Activated T-helper 2 cell treated with anti-CD3 and anti-CD28 coated beads, Interferon-gamma antibody, Interleukin-2, Interleukin-4, amounts not matched to agents 10 μg/mL and 5 μg/mL and 100 μg/mL, durations not matched to agents 14 hours and 24 hours and 36 hours (primary cell): ENCODE measurements at regions not wholly inside any gene's neighbourhood (a gene's known extent, or its start where the extent isn't known, plus 50 kb on each side); places are given as distances from the start of the nearest gene placed in this dataset.

Experiments
- DNase-seq: peaks from one replicate; pipeline ENCODE4 v3.0.0; 2021; ENCODE audit warnings: low spot score
- H3K27ac Mint-ChIP-seq: one replicate; pipeline ENCODE4 v1.8.0; 2021; ENCODE audit warnings: mixed read lengths
- H3K27me3 Mint-ChIP-seq: one replicate; pipeline ENCODE4 v1.8.0; 2021; ENCODE audit warnings: low read depth, mixed read lengths
- H3K36me3 Mint-ChIP-seq: one replicate; pipeline ENCODE4 v1.8.0; 2021; ENCODE audit warnings: low read depth, mixed read lengths
- H3K4me1 Mint-ChIP-seq: one replicate; pipeline ENCODE4 v1.8.0; 2021; ENCODE audit warnings: low read depth, mixed read lengths
- H3K4me3 Mint-ChIP-seq: one replicate; pipeline ENCODE4 v1.8.0; 2021; ENCODE audit warnings: low read depth, mild to moderate bottlenecking, moderate library complexity, mixed read lengths
- H3K9me3 Mint-ChIP-seq: one replicate; pipeline ENCODE4 v1.8.0; 2021; ENCODE audit warnings: mixed read lengths
- intact Hi-C: fragments of 100-400 bp; cut with micrococcal nuclease; formaldehyde crosslinking; loops from one replicate; pipeline ENCODE4 v1.15.1; 2023

DNA sequence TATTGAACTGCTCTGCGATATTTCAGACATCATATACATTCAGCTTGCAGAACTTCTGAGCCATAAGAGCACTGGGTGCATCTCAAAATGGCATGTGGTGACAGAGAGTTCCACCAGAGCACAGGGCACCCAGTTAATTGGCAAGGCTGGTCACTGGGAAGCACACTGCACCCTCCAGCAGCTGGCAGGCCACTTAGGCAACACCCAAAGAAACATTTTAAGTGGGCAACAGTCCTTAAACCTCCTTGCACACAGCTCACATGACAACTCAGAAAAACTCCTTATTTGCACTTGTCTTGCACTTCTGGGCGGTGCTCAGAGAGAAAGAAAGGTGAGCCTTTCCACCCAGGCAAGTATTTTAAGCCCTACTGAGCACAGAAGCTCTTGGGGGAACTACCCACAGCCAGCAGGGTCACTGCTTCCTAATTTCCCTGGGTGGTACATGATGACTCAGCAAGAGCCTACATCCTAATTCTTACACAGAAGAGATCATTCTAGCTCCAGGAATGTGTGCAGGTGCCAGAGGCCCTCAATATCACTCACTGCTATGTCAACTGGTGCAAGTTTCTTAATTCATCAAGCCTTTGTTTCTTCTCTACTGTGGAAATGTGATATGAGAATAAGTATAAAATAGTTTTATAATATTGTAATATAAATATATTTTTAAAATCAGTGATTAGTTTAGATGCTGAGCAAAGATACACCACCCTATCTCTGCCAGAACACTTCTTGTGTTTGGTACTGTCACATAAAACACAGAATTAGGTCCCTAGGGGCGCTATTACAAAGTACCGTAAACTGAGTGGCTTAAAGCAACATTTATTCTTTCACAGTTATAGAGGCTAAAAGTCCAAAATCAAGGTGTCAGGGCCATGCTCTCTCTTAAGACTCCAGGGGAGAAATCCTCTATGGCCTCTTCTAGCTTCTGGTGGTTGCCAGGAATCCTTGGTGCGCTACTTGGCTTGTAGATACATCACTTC is 155.1 kb upstream of the PPARGC1A start:
- no peak for DNase-seq
- H3K27ac Mint-ChIP-seq: no peak overlapping the region
- intact Hi-C loops: no loop called here
- H3K9me3 Mint-ChIP-seq: no peaks in the 10 kb centered on the region
- no peaks in the 10 kb centered on the region for H3K27me3 Mint-ChIP-seq
- H3K4me3 Mint-ChIP-seq: no peak overlapping the region
- no peaks in the 10 kb centered on the region for H3K36me3 Mint-ChIP-seq
- H3K4me1 Mint-ChIP-seq: no peaks in the 10 kb centered on the region

DNA sequence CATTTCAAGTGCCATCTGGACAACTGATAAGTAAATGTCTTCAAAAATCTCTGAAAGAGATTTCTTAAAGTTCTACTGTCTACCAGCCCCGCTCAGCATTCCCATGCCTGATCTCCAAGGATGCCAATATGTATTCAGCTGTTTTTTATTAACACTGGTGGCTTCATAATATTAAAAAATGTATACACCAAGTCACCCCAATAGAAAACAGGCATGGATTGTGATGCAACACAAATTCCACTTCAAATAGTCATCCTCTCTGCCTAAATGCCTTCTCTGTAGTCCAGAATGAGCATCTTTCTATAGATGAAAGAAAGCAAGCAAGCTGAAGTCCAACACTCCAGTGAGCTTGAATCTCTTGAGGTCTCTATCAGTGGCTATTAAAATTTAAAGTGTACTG is 152.2 kb upstream of the PPARGC1A start:
- H3K27me3 Mint-ChIP-seq: no peaks in the 10 kb centered on the region

GRCh38 chr4:24040811-24041210 is 151.0 kb upstream of the PPARGC1A start:
- H3K9me3 Mint-ChIP-seq: no peaks in the 10 kb centered on the region
- no peaks in the 10 kb centered on the region for H3K27me3 Mint-ChIP-seq
- intact Hi-C loops: no loop called here
- no peak for DNase-seq
- H3K27ac Mint-ChIP-seq: no peak overlapping the region
- no peaks in the 10 kb centered on the region for H3K4me1 Mint-ChIP-seq
- no peak overlapping the region for H3K4me3 Mint-ChIP-seq
- H3K36me3 Mint-ChIP-seq: no peaks in the 10 kb centered on the region

More for the DNA sequence above, 152.2 kb upstream of the PPARGC1A start:
- Mint-ChIP-seq H3K36me3 (no peaks in the 10 kb centered on the region), H3K4me3 (no peak overlapping the region), H3K9me3 (no peaks in the 10 kb centered on the region), H3K27ac (no peak overlapping the region), H3K4me1 (no peaks in the 10 kb centered on the region)
- DNase-seq: no peak
- intact Hi-C loops: no loop called here

DNA sequence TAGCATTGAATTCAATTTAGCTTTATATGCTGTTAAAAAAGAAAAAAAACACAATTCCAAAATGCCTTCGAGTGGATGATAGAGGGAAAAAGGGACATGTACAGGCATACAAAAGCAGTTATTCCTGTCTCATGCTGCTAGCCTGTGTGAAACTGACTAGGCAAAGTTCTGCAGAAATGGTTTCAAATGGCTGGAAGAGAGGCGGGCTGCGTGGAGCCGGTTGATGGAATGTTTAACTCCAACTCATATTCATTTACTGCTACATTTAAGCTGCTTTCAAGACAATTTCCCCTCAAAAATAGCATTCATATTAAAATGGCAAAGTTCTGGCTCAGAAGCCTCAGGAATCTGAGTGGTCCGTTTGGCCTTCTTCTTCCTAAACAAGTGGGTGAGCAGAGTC is 143.8 kb upstream of the PPARGC1A start:
- intact Hi-C loops: no loop called here
- H3K4me1 Mint-ChIP-seq: no peaks in the 10 kb centered on the region
- no peaks in the 10 kb centered on the region for H3K27me3 Mint-ChIP-seq

DNA sequence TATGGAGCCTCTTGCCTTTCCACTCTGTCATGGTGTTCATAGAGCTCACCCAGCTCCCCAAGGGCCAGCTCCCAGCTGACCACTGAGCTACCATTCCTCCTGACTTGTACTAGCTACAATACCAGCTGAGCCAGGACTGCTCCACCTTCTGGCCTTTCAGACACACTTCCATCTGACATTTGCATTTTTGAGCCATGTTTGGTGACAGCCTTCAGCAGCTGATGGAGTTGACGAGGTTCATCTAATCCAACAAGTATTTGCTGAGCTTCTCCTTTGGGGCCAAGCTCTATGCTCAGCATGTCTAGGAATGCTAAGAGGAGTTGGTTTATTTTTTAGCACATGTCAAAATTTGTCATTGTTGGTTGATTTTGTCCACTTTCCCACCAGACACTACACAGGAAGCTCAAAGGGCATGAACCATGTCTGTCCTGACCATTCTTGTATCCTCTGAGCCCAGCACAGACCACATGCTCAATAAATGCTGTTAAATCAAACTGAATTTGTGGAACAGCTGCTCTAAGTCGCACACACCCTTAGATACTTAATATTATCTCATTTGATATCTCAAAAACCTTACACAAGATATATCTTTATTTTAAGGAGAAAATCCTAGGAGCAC is 142.6 kb upstream of the PPARGC1A start:
- DNase-seq: no peak
- no peak overlapping the region for H3K27ac Mint-ChIP-seq
- H3K36me3 Mint-ChIP-seq: no peaks in the 10 kb centered on the region
- H3K4me1 Mint-ChIP-seq: no peaks in the 10 kb centered on the region
- H3K4me3 Mint-ChIP-seq: no peak overlapping the region
- H3K27me3 Mint-ChIP-seq: no peaks in the 10 kb centered on the region
- intact Hi-C loops: no loop called here
- no peaks in the 10 kb centered on the region for H3K9me3 Mint-ChIP-seq

More for the DNA sequence above, 143.8 kb upstream of the PPARGC1A start:
- H3K27ac Mint-ChIP-seq: no peak overlapping the region
- no peak for DNase-seq
- no peaks in the 10 kb centered on the region for H3K9me3 Mint-ChIP-seq
- H3K4me3 Mint-ChIP-seq: no peak overlapping the region
- H3K36me3 Mint-ChIP-seq: no peaks in the 10 kb centered on the region

DNA sequence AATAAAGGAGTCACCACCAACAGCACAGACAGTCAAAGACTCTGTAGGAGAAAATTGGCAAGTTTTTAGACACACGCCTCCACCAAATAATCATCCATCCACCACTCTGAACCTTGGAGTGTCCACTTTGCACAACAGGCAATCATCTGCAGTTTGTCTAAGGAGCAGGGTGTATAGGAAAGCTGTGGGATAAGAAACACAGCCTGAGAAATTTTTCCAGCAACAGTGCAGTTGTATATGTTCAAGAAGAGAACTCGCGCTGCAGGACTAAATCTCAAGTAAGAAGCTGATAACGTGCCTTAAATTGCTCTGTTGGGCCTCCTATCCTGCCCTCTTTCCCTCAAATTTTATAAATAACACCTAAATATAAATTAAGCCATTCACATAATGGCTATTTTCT is 136.7 kb upstream of the PPARGC1A start:
- Mint-ChIP-seq H3K4me3 (no peak overlapping the region), H3K4me1 (no peaks in the 10 kb centered on the region), H3K27me3 (no peaks in the 10 kb centered on the region), H3K36me3 (no peaks in the 10 kb centered on the region), H3K27ac (no peak overlapping the region), H3K9me3 (no peaks in the 10 kb centered on the region)
- DNase-seq: no peak
- intact Hi-C loops: no loop called here

GRCh38 chr4:24024605-24025004 is 134.8 kb upstream of the PPARGC1A start:
- H3K27ac Mint-ChIP-seq: no peak overlapping the region
- DNase-seq: no peak
- no peak overlapping the region for H3K4me3 Mint-ChIP-seq
- no peaks in the 10 kb centered on the region for H3K4me1 Mint-ChIP-seq
- H3K27me3 Mint-ChIP-seq: no peaks in the 10 kb centered on the region
- H3K36me3 Mint-ChIP-seq: no peaks in the 10 kb centered on the region
- no peaks in the 10 kb centered on the region for H3K9me3 Mint-ChIP-seq
- intact Hi-C loops: no loop called here

DNA sequence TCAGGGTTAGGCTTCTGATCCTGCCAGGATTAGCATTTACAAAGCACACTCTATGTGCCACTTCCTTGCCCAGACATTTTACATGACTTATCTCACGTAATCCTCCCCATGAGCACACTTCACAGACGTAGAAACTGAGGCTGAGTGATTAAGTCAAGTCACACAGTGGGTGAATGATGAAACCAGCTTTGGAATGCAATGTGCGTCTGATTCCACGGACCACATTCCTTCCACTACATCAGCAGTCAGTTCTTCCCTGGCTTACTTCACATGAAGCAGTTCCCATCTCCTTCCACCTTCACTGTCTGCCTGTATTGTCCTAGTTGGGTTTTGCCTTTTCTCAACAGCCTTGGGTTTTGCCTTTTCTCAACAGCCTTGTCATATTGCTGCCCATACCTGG is 134.3 kb upstream of the PPARGC1A start:
- Mint-ChIP-seq H3K9me3 (no peaks in the 10 kb centered on the region), H3K27me3 (no peaks in the 10 kb centered on the region), H3K4me3 (no peak overlapping the region), H3K4me1 (no peaks in the 10 kb centered on the region), H3K27ac (no peak overlapping the region), H3K36me3 (no peaks in the 10 kb centered on the region)
- intact Hi-C loops: no loop called here
- DNase-seq: no peak

GRCh38 chr4:24015782-24016181 is 125.9 kb upstream of the PPARGC1A start:
- Mint-ChIP-seq H3K4me3 (no peak overlapping the region), H3K27ac (no peak overlapping the region), H3K9me3 (no peaks in the 10 kb centered on the region), H3K4me1 (no peaks in the 10 kb centered on the region), H3K36me3 (no peaks in the 10 kb centered on the region), H3K27me3 (no peaks in the 10 kb centered on the region)
- intact Hi-C loops: no loop called here
- DNase-seq: no peak

GRCh38 chr4:24013668-24014422 is 124.0 kb upstream of the PPARGC1A start:
- H3K4me1 Mint-ChIP-seq: no peaks in the 10 kb centered on the region
- no peaks in the 10 kb centered on the region for H3K9me3 Mint-ChIP-seq
- H3K27ac Mint-ChIP-seq: no peak overlapping the region
- no peak for DNase-seq
- intact Hi-C loops: no loop called here
- H3K36me3 Mint-ChIP-seq: no peaks in the 10 kb centered on the region
- no peak overlapping the region for H3K4me3 Mint-ChIP-seq
- no peaks in the 10 kb centered on the region for H3K27me3 Mint-ChIP-seq

DNA sequence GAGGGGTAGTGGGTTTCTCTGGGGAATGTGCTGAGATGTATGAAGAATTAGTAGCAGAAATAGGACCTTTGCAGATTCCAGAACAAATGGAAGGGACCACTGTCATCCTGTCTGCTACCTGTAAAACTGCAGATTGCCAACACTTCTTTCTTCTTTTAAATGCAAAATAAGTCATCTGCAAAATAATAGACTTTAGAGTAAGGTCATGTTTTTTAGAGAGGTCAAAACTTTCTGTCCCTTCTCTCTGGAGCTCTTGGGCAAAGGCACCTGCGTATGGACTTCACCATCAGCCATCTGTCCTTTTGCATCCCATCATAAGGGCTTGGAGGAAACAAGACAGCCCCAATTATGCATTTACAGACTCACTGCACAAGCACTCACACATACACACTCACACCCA is 121.1 kb upstream of the PPARGC1A start:
- no peaks in the 10 kb centered on the region for H3K27me3 Mint-ChIP-seq
- H3K27ac Mint-ChIP-seq: no peak overlapping the region
- no peak overlapping the region for H3K4me3 Mint-ChIP-seq
- no peak for DNase-seq
- no peaks in the 10 kb centered on the region for H3K9me3 Mint-ChIP-seq
- H3K4me1 Mint-ChIP-seq: no peaks in the 10 kb centered on the region
- intact Hi-C loops: no loop called here
- H3K36me3 Mint-ChIP-seq: no peaks in the 10 kb centered on the region

DNA sequence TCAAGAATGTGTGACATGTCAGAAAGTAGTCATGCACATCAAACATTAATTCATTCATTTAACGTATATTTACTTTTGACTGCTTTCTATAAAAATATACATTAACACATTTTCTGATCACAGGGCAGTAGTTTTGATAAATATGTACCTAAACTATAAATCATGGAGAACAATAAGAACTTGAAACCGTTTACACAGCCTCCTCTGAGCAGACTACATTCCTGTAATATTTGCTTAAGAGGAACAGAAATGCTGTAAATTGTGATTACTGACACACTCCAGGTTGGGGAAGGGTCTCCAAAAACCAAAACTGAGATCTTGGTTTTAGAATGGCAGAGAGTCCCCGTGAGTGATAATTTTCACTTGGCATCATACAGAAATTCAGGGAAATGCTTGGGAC is 120.7 kb upstream of the PPARGC1A start:
- H3K9me3 Mint-ChIP-seq: no peaks in the 10 kb centered on the region
- no peaks in the 10 kb centered on the region for H3K27me3 Mint-ChIP-seq
- no peak overlapping the region for H3K27ac Mint-ChIP-seq
- intact Hi-C loops: no loop called here
- no peak overlapping the region for H3K4me3 Mint-ChIP-seq
- H3K4me1 Mint-ChIP-seq: no peaks in the 10 kb centered on the region
- no peak for DNase-seq
- no peaks in the 10 kb centered on the region for H3K36me3 Mint-ChIP-seq

GRCh38 chr4:24007860-24008261 is 118.0 kb upstream of the PPARGC1A start:
- Mint-ChIP-seq H3K27ac (no peak overlapping the region), H3K4me1 (no peaks in the 10 kb centered on the region), H3K9me3 (no peaks in the 10 kb centered on the region), H3K4me3 (no peak overlapping the region), H3K27me3 (no peaks in the 10 kb centered on the region), H3K36me3 (no peaks in the 10 kb centered on the region)
- DNase-seq: no peak
- intact Hi-C loops: no loop called here
